Activated CD8-positive, alpha-beta memory T cell treated with anti-CD3 and anti-CD28 coated beads, Interleukin-2, amount 50 U/mL, for 24 hours (primary cell): ENCODE measurements at regions not wholly inside any gene's neighbourhood (a gene's known extent, or its start where the extent isn't known, plus 50 kb on each side); places are given as distances from the start of the nearest gene placed in this dataset.

Source experiments
- DNase-seq: peaks from one replicate; pipeline ENCODE4 v3.0.0-alpha.2; 2020; ENCODE audit errors: extremely low read depth

DNA sequence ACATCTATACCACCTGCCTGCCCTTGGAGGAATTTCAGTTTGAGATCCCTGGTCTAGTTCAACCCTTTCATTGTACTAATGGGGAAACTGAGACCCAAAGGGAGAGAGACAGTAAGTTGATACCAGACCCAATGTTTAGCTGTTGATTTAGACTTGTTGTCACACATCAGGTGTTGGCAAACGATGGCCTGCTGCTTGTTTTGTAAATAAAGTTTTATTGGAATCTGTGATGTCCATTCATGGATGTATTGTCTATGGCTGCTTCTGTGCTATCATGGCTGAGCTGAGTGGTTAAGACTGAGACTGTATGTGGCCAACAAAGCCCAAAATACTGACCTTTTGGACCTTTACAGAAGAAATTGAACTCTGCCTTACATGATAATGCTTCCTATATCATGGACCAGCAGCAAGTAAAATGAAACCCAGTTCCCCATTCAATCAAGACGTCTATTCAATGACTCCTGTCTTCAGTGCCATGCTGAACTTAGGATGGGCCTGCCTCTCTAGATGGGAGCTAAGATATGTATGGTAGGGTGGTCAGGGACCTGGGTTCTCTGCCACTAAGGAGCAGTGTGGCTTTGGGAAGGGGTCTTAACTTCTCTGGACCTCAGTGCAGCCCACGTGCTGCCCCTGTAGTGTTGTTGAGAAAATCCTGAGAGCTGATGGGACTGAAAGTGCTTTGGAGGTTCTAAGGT lies 111.0 kb downstream of the IRX5 start:
- DNase-seq, result no peak

DNA sequence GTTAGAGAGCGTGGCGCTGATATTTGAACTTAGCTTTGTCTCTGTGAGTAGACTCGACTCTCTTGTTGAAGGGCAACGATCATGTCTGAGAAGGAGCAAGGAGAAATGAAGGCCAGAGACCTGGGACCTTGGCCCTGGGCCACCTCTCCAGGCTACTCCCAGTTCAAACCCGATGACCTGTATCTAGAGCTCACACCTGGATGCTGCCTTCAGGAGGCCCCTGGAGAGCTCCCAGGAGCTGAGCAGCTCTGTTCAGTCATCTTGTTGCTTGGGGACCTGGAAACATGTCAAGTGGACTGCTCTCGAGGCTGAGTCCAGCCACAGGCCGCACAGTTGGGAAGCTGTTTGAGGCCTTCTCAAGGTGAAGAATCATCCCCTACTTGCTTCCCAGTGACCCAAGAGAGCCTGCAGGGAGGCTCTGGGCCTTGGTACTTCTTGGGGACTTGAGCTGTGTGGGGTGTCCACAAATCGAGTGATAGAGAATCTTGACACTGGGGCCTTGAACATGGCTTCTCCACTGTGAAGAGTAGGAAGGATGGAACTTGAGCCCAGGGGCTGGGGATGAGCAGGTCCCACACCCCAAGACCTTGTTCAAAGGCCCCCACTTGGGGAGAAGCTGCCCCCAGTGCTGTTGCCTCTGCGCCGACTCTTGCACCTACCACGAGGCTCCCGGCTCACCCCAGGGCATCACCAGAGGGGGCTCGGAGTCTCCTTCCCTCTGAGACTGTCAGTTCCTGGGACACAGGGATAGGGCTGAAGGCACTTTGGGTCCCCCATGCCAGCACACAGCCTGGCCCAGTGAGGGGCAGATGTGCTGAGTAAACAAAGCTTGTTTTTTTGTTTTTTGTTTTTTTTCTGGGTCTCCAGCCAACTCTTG lies 112.1 kb downstream of the IRX5 start:
- DNase-seq, result no peak

DNA sequence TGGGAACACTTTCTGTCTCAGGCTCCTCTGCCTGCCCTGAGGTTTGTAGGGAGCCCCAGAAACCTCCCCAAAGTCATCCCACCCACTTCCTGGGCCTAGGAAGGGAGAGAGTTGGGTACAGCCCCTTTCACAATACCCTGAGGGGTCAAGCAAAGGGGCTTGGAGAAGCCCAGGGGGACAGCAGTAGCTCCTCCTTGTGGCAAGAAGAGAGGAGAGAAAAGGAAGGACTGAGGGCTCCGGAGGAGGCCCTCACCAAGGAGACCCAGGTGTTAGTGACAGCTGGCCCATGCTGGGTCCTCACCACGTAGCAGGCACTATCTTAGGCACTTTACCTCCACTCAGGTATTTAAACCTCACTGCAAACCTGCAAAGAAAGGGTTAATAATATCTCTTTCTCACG lies 112.8 kb downstream of the IRX5 start:
- DNase-seq, result no peak

DNA sequence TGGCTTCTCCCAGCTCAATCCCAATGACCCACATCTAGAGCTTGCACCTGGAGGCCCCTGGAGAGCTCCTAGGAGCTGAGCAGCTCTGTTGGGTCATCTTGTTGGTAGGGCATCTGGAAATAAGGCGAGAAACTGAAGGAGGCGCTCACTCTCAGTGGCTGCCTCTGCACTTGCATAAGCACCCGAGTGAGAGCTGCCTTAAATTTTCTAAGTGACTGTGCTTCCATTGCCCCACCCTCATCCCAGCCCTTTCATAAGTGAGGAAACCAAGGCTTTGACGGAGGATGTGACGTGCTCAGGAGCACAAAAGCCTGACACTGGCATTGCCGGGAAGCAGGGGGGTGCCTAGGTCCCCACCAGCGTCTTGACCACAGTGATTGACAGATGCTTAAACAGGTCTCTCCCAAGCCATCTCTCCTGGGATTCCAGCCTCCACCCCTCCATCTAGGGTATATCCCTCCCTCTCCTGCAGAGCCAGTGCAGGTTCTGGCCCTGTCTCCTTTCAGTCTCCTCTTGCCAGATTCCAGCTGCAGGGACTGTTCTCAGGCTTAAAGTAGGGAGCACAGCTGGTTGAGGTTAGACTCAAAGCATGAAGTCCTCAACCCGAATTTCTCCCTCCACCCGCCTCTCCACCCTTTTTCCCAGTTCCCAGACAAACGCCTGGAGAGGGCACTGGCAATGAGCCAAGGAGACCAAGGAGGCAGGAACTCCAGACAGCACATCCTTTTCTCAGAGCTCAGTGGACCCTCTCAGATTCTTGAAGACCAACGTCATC lies 113.7 kb downstream of the IRX5 start:
- no peak for DNase-seq

GRCh38 chr16:55045329-55045728 lies 114.7 kb downstream of the IRX5 start:
- no peak for DNase-seq

- DNase-seq, result no peak
Observed at GRCh38 chr16:55045756-55046460, 115.2 kb downstream of the IRX5 start.

- no peak for DNase-seq
Observed at GRCh38 chr16:55046513-55046912, 115.8 kb downstream of the IRX5 start.

DNA sequence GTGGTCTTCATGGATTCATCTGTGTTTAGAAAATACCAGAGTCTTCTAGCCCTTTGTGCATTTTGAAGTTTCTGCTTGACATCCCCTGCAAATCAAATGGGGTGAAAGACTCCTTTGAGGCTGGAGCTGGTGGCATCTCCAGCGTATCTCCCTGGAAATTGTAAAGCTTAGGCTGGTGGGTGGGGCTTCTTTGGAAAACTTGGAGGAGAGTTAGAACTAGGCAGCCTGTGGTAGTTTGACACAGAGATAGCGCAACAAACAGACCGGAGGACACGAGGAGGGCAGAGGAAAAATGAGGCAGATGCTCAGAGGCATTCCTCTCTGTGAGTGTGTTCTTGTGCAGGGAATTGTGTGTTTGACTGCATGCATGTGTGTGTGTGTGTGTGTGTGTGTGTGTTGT lies 116.3 kb downstream of the IRX5 start:
- DNase-seq, result no peak

DNA sequence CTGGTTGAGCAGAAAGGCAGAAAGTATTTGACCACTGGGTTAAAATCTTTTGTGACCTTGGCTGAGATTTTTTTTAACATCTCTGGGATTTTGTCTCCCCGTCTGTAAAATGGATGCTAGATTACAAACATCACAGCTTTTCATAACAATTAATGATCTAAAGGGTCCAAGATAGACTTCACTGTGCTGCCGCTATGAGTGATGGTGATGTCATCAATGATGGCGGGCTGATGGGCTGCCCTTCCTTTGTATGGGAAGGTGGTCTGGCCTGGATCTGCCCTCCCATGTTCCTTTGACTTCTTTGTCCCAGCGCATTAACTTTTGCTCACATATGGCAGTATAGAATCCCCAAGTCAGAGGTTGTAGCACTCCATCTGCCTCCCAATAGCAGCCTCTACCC lies 116.7 kb downstream of the IRX5 start:
- no peak for DNase-seq

DNA sequence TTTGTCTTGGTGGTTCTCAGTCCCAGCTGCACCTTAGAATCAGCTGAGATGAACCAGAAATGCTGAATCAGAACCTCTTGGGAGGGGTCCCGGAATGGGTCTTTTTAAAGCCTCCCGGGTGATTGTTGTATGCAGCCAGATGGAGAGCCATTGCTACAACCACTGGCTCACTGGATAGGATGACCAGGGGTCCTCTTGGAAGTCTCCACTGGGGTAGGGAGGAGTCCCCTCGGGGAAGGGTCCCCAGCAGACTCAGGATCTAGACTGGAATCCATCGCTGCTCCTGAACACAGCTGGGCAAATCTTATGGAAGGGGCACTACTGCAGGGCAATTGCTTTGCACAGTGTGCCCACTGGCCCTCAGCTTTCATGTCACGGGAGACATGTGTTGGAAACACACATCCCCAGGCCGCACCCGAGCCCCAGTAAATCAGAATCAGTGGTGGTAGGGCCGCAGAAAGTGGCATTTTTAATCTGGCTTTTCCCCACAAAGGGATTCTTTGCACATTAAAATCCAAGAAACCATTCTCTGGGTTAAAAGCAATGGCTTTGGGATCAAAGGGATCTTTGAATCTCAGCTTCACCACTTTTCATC lies 117.3 kb downstream of the IRX5 start:
- DNase-seq, result no peak

DNA sequence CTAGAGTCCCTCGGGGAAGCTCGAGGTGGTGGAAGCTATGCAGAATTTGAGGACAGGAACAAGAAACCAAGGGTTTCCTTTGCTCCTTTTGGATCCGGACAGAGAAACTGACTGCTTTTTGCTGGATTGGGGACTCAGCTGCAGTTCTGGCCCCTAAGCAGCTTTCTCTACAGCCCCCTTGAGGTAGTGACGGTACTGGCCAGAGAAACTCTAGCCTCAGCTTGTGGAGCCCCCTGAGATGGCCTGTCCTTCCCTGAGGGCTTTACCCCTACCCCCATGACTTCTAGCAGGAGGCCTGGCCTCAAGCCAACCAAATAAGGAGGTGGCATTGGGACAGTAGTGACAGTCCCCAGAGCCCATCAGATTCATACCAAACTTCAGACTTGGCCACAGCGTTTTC lies 118.1 kb downstream of the IRX5 start:
- DNase-seq, result no peak

DNA sequence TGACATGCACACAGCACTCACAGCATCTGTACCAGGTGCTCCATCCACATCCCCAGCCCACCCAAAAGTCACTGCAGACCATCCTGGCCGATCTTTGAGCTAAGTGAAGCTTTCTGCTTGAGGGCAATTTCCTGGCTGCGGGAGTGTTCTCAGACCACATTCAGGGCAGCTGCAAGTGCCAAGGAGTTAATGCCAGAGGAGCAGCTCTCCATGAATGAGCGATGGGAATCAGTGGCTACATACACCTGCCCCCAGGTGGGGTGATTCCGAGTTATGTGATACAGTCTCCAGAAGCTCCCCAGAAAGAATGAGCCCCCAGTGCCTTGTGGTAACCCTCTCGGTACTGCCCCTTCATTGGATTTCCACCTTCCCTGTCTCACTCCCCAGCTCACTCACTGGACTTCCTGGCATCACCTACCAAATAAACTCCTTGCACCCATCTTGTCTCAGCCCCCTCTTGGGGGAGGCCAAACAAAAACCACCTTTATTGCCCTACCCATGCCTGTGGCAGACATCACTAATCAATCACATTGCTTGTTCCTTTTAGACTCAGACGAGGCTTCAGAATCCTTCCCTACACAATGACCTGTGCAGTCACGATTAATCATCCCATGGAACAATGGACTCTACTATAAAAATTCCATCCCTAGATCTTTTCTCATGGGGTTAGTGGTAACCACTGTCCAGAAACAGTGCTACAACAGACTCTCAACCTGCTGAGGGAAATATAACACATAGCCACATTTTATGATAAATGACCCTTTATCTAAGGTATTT lies 121.1 kb downstream of the IRX5 start:
- DNase-seq, result no peak

DNA sequence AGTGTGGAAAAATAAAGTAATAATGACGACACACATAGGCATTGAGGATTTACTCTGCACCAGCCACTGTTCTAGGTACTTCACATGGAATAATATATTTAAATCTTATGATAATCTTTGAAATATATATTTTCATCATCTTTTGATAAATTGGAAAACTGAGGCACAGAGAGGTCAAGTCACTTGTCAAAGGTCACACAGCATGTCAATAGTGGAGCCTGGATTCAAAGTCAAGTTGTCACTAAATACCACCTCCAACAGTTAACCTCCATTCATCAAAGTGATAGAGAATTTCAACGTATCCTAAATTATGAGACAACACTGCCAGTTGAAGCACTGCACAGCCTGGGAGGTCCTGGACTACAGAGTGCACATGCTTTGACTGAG lies 121.7 kb downstream of the IRX5 start:
- DNase-seq, result no peak

- DNase-seq, result no peak
Observed at GRCh38 chr16:55052741-55053415, 122.2 kb downstream of the IRX5 start.

GRCh38 chr16:55055262-55055661 lies 124.6 kb downstream of the IRX5 start:
- no peak for DNase-seq

DNA sequence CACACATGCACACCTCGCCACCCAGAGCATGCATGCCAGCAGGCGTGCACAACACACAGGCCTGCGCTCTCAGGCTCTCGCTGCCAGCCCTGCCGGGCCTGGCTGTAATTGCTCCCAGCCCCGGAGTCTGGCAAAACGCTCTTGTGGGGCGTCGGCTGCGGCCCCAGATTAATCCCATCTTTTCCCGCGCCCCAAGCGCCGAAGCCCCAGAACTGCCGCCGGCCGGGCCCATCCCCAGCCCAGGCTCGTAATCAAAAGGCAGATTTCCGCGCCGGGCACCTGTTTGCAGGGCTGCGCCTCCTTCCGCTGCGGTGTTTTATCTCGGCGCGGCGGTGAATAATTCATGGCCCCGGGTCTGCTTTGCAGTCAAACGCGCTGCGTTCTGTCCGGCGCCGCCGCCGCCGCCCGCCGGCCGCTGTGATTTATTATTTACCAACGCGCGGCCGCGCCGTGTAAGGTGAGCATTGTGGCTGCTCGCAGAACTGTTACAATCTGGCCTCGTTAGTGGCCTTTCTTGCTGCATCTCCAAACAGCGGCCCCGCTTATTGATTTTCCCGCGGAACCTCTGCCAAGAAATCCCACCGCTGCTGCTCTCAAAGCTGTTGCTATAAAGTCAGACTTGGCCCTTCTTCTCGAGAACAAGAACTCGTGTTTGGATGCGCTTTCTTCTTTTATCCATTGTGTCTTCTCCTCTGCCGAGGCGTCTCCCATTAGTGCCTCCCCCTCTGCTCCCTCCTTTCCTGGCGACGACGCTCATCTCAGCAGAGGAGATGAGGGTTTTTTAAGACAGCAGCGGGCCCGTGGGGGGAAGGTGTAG lies 126.1 kb downstream of the IRX5 start:
- DNase-seq, result no peak

GRCh38 chr16:55057866-55058265 lies 127.2 kb downstream of the IRX5 start:
- DNase-seq, result no peak

DNA sequence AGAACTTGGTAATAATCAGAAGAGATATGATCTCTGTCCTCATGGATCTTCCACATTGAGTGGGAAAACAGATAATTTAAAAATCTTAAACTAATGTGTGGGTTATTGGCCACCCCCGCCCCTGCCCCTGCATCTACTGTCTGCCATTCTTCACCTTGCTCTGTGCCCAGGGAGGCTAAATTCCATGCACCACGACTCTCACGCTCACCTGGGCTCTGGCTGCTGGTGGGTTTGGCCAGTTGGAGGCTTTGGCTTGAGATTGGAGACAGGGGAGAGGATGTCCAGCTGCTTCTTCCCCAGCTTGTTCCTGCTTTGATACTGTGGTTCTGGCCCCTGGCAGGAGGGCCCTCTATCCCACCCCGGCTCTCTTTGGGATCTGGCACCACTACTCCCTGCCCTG lies 127.9 kb downstream of the IRX5 start:
- no peak for DNase-seq

DNA sequence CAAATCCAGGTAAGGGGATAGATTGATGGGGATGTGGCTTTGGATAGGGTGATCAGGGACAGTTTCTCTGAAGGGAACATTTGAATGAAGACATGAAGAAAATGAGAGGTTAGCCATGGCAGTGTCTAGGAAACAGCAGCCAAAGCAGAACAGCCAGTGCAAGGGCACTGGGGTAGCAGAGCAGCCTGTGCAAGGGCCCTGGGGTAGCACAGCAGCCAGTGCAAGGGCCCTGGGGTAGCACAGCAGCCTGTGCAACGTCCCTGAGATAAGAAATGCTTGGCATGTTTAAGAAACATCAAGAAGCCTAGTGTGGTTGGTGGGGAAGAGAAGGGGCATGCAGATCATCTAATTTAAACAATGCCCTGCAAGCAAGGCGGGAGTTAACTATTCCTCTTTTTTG lies 128.5 kb downstream of the IRX5 start:
- DNase-seq, result no peak
